ENCODE measurements at regions not wholly inside any gene's neighbourhood (a gene's known extent, or its start where the extent isn't known, plus 50 kb on each side); places are given as distances from the start of the nearest gene placed in this dataset.
"Not testable (repeated sequence)": the region's sequence is repeated elsewhere in the genome, so short reads cannot be mapped to it uniquely, and the experiment has no call there.

DNA sequence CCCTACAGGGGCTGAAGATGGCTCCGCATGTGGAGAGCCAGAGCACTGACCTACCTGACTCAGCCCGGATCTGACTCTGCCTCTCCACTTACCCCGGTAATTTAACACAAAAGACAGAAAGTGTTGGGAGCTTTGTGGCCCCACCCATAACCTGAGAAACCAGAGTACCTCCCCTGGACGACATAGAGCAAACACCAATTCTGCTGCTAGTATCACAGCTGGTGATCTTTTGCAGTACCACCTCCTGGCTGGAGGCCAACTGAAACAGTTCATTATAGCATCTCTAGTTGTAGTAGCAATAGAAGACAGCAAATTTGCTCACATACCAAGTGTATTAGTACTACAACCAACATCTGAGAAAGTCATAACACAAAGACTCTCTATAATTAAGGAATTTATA lies 443.9 kb downstream of the KLHL4 start:
- DNase-seq: no peak

DNA sequence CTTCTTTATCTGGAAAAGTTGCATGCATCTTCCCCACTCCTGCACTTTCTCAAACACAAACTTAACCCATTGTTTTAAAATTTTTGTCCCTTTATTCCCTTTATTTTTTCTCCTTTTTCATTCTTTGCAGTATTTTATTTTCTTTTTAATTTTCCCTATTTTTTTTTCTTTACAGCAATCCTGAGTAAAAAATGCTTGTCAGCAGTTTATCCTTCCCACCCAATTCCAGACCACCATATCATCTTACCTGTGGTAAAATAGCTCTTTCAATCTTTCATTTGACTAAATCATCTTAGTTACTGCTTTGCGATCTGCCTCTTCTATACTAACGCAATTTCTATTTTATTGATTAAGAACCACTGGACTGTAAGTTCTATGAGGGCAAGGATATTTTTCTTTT lies 450.5 kb downstream of the KLHL4 start:
- DNase-seq: no peak

DNA sequence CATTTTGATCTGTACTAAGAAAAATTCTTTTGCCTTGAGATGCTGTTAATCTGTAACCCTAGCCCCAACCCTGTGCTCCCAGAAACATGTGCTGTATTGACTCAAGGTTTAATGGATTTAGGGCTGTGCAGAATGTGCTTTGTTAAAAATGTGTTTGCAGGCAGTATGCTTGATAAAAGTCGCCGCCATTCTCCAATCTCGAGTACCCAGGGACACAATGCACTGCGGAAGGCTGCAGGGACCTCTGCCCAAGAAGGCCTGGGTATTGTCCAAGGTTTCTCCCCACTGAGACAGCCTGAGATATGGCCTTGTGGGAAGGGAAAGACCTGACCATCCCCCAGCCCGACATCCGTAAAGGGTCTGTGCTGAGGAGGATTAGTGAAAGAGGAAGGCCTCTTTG lies 454.5 kb downstream of the KLHL4 start:
- DNase-seq: not testable (repeated sequence)

DNA sequence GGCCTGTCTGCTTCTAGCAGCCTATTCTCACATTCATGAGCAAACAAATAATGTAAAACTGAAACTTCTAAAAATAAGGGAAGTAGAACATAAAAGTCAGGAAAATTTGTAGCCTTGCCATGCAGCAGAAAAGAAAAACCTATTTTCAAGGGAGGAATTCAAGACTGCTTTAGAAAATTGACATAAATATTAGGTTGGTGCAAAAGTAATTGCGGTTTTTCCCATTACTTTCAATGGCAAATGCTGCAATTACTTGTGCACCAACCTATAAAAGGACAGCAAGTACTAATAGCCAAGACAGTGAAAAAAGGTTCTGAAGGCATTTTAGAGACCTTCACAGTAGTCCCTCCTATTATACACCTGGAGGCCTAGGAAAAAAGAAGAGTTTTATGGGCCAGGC lies 457.8 kb downstream of the KLHL4 start:
- no peak for DNase-seq

GRCh38 chrX:88007873-88008272 lies 490.3 kb downstream of the KLHL4 start:
- not testable (repeated sequence) for DNase-seq

GRCh38 chrX:88024022-88024421 lies 506.4 kb downstream of the KLHL4 start:
- DNase-seq: no peak

DNA sequence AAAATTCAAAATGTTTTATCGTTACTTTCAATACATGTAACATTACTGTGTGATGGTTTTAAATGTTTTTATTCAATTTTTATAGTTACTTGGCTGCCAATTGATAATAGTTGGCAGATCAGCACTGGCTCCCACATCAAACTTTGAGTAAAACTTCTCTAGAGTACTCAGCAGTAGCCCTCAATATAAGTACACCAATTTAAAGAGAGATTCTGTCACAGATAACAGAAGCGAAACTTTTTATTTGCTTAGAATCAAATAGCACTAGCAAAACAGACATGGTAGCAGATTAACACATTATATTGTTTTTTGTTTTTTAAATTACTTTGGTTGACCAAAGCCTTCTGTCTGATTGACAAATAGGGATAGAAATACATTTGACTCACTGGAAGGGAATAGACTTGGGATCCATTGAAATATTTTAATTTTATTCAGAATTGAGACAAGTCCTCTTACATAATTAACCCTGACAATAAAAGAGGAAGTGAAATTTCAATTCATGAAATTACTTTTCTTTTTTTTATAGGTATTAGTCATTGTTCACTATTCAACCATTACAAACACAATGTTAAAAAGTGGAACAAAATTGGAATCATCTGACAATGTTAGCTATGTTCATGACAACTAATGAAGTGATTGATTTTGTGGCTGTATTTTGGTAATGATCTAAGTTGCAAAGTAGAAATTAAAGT lies 554.9 kb downstream of the KLHL4 start:
- DNase-seq: no peak

GRCh38 chrX:88101968-88102367 lies 584.4 kb downstream of the KLHL4 start:
- DNase-seq: no peak

DNA sequence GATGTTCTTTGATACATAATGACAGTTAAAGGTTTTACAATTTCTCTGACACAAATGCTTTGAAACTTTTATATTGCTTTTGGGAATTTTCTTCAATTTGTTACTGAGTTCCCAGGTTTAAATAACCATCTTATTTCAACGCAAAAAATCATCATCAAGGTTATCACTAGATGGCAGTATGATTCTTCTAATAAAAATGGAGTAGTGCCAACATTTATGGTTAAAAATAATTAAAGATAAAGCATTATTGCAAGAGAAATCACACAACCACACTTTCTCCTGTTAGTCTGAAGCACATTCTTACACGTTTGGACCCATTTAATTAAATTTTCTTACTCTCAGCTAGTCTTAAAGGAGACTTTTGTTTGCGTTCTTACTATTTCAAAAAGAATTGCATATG lies 611.3 kb upstream of the CPXCR1 start:
- DNase-seq: no peak

DNA sequence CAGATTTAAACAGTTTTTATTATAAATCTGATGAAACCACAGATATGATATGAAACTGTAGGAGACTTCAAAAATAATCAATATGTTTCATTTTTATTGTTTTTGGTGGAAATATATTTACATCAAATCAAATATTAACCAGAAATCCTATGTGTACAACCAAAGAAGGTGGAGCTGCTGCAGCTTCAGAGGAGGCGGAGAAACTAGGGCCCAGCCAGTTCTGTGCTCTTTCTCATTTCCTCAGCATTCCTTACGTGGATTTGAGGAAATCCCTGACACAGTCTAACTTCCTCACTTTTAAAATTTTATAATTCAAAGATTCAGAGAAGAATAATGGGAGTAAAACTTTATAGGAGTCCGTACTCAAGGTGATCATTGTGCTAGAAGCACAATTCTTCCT lies 610.7 kb upstream of the CPXCR1 start:
- DNase-seq: no peak

- no peak for DNase-seq
Measured at GRCh38 chrX:88146577-88146976, 600.4 kb upstream of the CPXCR1 start.

DNA sequence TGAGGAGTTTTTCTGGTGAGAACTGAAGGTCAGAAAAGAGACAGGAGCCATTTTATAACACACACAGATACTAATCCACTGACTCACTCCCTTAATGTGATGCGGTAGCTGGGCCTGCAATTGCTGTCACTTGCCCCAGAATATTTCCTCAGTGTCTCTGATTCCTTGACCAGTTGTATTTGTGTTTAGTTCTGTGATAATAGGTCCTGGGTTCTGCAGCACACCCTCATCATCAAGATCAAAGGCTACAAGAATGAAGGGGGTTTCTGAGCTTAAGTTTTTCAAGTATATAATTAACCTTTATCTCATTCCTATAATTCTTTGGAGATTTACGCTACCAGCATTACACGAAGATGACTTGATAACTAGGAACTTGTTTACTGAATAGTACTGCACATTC lies 576.5 kb upstream of the CPXCR1 start:
- DNase-seq: no peak

- not testable (repeated sequence) for DNase-seq
Measured at GRCh38 chrX:88173932-88174440, 573.0 kb upstream of the CPXCR1 start.

DNA sequence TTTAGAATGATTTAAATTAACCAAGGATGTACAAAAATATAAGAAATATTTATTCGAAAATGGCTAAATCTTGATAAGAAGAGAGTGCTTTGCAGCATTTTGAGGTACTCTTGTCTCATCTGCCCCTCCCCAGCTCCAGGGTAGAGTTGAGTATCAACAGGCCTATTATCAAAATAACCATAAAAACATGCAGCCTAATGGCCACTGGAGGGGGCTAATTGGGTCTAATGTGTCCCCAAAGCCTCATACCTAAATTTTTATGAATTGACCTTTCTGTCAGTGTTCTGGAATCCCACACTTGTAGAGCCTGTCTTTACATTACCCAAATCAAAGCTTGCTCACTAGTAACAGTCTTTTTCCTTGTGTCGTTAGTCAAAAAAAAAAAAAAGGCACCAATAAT lies 544.9 kb upstream of the CPXCR1 start:
- no peak for DNase-seq

DNA sequence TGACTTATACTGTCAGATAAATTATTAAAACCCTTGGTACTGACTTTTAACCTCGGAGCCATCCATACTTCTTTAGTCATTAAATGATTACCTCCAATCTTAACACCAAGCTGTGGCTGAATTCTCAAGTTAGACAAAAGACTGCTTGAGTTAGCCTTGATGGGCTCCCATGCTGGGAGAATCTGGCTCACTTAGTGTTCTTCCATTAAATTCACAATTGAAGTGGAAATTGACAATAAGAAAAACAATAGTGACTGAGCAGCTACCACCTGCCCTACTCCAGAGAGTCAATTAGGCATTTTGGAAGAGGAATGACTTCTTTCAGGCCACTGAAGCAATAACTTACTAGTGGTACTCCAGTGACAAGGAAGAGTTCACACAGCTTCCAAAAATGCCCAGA lies 503.0 kb upstream of the CPXCR1 start:
- no peak for DNase-seq

- DNase-seq: no peak
Measured at GRCh38 chrX:88284844-88285243, 462.2 kb upstream of the CPXCR1 start.

- not testable (repeated sequence) for DNase-seq
Measured at GRCh38 chrX:88313972-88314371, 433.1 kb upstream of the CPXCR1 start.

DNA sequence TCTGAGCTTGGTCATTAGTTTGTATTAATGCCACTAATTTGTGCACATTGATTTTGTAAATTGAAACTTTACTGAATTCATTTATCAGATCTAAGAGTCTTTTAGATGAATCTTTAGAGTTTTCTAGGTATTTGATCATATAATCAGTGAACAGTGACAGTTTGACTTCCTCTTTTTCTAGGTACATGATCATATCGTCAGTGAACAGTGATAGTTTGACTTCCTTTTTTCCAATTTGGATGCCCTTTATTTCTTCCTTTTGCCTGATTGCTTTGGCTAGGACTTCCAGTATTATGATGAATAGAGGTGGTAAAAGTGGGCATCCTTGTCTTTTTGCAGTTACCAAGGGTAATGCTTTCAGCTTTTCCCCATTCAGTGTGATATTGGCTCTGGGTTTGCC lies 421.4 kb upstream of the CPXCR1 start:
- DNase-seq: no peak

GRCh38 chrX:88355252-88355651 lies 391.8 kb upstream of the CPXCR1 start:
- no peak for DNase-seq

DNA sequence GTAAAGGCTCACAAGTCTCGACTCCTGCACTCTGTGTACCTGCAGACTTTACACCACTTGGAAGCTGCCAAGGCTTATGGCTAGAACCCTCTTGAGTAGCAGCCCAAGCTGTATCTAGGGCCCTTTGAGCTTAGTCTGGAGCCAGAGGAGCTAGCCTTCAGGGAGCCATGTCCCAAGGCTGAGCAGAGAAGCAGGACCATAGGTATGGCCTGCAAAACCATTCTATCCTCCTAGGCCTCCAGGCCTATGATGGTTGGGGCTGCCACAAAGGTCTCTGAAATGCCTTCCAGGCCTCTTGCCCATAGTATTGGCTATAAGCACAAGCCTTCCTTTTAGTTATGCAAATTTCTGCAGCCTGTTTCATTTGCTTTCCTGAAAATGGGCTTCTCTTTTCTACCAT lies 380.7 kb upstream of the CPXCR1 start:
- DNase-seq: no peak

DNA sequence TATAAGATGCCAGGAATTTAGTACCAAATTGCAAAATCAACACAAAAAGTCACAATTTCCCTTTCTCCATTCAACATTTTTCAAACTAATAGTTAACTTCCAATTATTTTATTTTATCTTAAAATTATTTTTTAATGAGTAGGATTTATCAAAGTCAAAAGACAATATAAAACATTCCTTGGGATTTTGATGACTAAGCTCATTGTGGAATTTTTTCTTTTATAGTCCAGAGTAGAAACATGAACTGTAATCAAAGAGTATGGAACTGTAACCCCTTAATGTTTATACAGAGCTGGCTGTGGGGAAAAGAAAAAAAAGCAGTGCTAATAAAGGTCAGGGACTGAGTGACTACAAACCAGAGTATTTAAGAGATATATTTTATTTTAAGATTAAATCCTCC lies 368.6 kb upstream of the CPXCR1 start:
- DNase-seq: no peak

- DNase-seq: no peak
Measured at GRCh38 chrX:88397551-88397950, 349.5 kb upstream of the CPXCR1 start.

- DNase-seq: no peak
Measured at GRCh38 chrX:88416002-88416401, 331.0 kb upstream of the CPXCR1 start.

DNA sequence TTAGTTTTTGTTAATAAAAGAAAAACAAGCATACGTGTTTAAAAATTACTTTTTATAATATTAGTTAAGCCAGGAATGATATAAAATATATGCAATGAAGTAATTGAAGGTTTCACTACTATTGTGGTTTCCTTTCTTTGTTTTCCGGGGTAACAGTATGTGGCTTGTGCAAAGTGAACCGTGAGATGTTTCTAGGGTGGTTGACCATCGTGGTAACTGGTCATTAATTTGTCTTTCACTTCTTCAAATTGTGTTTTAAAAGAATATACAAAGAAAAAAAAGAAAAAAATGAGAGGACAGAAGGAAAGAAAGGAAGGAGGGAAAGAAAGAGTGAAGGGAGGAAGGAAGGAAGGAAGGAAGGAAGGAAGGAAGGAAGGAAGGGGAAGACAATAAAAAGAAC lies 330.1 kb upstream of the CPXCR1 start:
- DNase-seq: no peak

GRCh38 chrX:88424071-88424470 lies 323.0 kb upstream of the CPXCR1 start:
- no peak for DNase-seq
